ENCODE measurements at regions not wholly inside any gene's neighbourhood (a gene's known extent, or its start where the extent isn't known, plus 50 kb on each side); places are given as distances from the start of the nearest gene placed in this dataset.

DNA sequence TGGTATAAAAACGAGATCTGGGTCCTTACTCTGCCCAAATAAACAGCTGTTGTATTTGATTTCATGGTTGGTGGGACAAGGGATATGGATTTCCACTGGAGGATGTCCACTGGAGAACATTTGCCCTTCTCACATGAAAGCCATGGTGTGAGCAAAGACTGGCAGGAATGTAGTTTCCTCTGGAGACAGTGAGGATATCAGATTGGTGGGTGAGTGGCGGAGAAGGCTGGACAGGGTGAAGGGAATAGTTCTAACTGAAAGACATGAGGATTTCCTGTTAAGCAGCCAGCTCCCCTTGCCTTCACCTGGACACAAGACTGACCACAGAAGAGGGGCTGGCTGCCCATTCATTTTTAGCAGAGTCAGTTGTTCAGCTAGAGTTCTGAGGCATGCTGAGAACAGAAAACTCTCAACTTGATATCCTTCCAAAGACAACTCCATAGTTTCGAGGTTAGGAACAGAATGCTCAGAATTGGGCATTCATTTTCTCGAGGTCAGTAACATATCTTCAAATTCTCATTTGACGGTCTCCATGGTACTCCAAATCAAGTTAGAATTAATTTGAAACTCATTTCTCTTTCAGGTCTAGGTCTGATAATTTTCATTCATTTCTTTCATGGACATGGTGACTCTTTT lies 365.7 kb downstream of the LRIG3 start:
- no peaks in the 10 kb centered on the region for H3K27me3 ChIP-seq
- ATAC-seq (no peak), DNase-seq (no peak)
- no peak overlapping the region for H3K27ac ChIP-seq
- H3K36me3 ChIP-seq, result no peaks in the 10 kb centered on the region
- TF ChIP-seq, protein P1, sequence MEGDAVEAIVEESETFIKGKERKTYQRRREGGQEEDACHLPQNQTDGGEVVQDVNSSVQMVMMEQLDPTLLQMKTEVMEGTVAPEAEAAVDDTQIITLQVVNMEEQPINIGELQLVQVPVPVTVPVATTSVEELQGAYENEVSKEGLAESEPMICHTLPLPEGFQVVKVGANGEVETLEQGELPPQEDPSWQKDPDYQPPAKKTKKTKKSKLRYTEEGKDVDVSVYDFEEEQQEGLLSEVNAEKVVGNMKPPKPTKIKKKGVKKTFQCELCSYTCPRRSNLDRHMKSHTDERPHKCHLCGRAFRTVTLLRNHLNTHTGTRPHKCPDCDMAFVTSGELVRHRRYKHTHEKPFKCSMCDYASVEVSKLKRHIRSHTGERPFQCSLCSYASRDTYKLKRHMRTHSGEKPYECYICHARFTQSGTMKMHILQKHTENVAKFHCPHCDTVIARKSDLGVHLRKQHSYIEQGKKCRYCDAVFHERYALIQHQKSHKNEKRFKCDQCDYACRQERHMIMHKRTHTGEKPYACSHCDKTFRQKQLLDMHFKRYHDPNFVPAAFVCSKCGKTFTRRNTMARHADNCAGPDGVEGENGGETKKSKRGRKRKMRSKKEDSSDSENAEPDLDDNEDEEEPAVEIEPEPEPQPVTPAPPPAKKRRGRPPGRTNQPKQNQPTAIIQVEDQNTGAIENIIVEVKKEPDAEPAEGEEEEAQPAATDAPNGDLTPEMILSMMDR (IDR thresholded peaks at IDR 0.05), result no peak
- H3K9me3 ChIP-seq, result no peaks in the 10 kb centered on the region
- H3K4me3 ChIP-seq, result no peak overlapping the region
- 78 to 79% methylated on average over 5 of the region's 5 CpGs for WGBS, 2 donors
- H3K4me1 ChIP-seq, result no peaks in the 10 kb centered on the region
- intact Hi-C loops (cut with DNase I), result no loop called here

DNA sequence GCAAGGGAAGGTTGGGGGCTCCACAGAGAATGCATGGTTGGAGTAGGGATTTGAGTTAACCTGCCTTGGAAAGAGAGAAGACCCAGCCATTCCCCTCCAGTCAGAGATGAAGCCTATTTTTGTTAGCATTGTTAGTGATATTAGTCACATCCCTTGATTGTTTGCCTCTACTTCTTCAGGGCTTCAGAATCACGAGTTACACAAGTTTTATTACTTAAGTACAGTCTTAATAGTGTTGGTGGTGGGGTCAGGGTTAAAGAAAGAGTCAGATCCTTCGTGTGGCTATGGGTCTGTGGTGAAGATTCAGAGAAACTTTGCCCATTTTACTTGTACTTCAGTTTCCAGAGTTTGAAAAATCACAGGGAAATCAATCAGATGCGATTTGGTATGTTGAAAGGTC lies 363.1 kb downstream of the LRIG3 start:
- Histone ChIP-seq H3K36me3 (no peaks in the 10 kb centered on the region), H3K9me3 (no peaks in the 10 kb centered on the region), H3K4me3 (no peak overlapping the region), H3K4me1 (no peaks in the 10 kb centered on the region), H3K27ac (no peak overlapping the region), H3K27me3 (no peaks in the 10 kb centered on the region)
- WGBS, 2 donors, result 37 to 47% methylated on average over 3 of the region's 3 CpGs
- ATAC-seq (no peak), DNase-seq (no peak)
- intact Hi-C loops (cut with DNase I), result no loop called here
- TF ChIP-seq, protein P1 (IDR thresholded peaks at IDR 0.05), result no peak

DNA sequence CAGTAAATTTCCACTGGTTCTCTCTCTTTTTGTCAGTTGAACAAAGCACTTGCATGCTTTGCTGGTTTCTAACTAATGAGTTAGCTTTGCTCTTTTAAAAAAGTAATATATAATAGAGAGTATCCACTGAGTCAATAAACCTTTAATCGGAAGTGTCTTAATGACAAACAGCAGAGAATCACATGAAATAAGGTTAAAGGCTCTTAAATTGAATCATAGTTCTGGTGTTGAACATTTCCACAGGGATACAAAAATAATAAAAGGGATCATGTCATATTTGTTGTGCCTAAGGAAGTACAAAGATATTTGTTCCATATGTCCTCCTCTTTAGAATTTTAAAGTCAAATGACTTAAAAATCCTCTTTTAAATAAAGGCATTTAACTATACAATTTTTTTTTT lies 362.6 kb downstream of the LRIG3 start:
- Histone ChIP-seq H3K36me3 (no peaks in the 10 kb centered on the region), H3K27me3 (no peaks in the 10 kb centered on the region), H3K4me3 (no peak overlapping the region), H3K4me1 (no peaks in the 10 kb centered on the region), H3K9me3 (no peaks in the 10 kb centered on the region), H3K27ac (no peak overlapping the region)
- ATAC-seq (no peak), DNase-seq (no peak)
- WGBS, 2 donors, result 76 to 96% methylated on average over 1 of the region's 1 CpG
- TF ChIP-seq, protein P1 (IDR thresholded peaks at IDR 0.05), result no peak
- intact Hi-C loops (cut with DNase I), result no loop called here

DNA sequence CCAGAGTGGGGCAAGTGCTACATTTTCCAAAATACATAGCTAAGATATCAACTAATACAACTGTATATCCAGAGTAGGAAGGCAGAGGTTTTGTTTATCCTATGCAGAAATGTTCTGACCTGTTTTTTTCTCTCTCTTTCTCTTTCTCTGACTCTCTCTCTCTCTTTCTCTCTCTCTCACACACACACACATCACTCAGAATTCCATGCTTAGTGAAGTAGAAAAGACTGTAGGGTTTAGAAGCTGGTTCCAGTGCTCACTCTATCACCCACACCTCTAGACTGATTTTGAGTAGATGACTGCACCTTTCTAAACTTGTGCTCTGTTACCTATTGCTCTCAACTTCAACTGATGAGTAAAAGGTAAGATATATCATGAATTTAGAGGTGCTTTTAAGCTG lies 356.7 kb downstream of the LRIG3 start:
- Histone ChIP-seq H3K4me3 (no peak overlapping the region), H3K36me3 (no peaks in the 10 kb centered on the region), H3K4me1 (no peaks in the 10 kb centered on the region), H3K27ac (no peak overlapping the region), H3K9me3 (peaks cover 0 to 3% (median 0%) of the 10 kb centered on the region in 11 donors), H3K27me3 (no peaks in the 10 kb centered on the region)
- TF ChIP-seq, protein P1 (IDR thresholded peaks at IDR 0.05), result no peak
- DNase-seq, result no peak
- no peak for ATAC-seq
- intact Hi-C loops (cut with DNase I), result no loop called here
